ENCODE measurements at regions not wholly inside any gene's neighbourhood (a gene's known extent, or its start where the extent isn't known, plus 50 kb on each side); places are given as distances from the start of the nearest gene placed in this dataset.
"Not testable (repeated sequence)": the region's sequence is repeated elsewhere in the genome, so short reads cannot be mapped to it uniquely, and the experiment has no call there.

- no peak for DNase-seq (ENCODE audit: low read depth in 2 of 2)
These were observed 129.8 kb upstream of the CHODL start for GRCh38 chr21:18114810-18115209.

- DNase-seq (ENCODE audit: low read depth in 2 of 2), result no peak
These were observed 139.8 kb upstream of the CHODL start for GRCh38 chr21:18104802-18105201.

- DNase-seq (ENCODE audit: low read depth in 2 of 2), result not testable (repeated sequence)
These were observed 148.2 kb upstream of the CHODL start for GRCh38 chr21:18096413-18096812.

GRCh38 chr21:18089786-18090185, 154.8 kb upstream of the CHODL start:
- DNase-seq (ENCODE audit: low read depth in 2 of 2), result no peak

GRCh38 chr21:18070392-18070791, 174.2 kb upstream of the CHODL start:
- DNase-seq (ENCODE audit: low read depth in 2 of 2), result no peak

GRCh38 chr21:18069875-18070274, 174.8 kb upstream of the CHODL start:
- DNase-seq (ENCODE audit: low read depth in 2 of 2), result no peak

GRCh38 chr21:18060402-18060801, 184.2 kb upstream of the CHODL start:
- no peak for DNase-seq (ENCODE audit: low read depth in 2 of 2)

- DNase-seq (ENCODE audit: low read depth in 2 of 2), result no peak
These were observed 185.8 kb upstream of the CHODL start for GRCh38 chr21:18058731-18059398.

GRCh38 chr21:18053151-18053550, 191.5 kb upstream of the CHODL start:
- no peak for DNase-seq (ENCODE audit: low read depth in 2 of 2)

- DNase-seq (ENCODE audit: low read depth in 2 of 2), result no peak
These were observed 195.2 kb upstream of the CHODL start for GRCh38 chr21:18049461-18049860.

- no peak for DNase-seq (ENCODE audit: low read depth in 2 of 2)
These were observed 203.6 kb upstream of the CHODL start for GRCh38 chr21:18041012-18041411.

GRCh38 chr21:18030248-18030647, 211.1 kb upstream of the C21orf91 start:
- no peak for DNase-seq (ENCODE audit: low read depth in 2 of 2)

GRCh38 chr21:18026359-18026758, 207.2 kb upstream of the C21orf91 start:
- no peak for DNase-seq (ENCODE audit: low read depth in 2 of 2)

GRCh38 chr21:18023711-18024110, 204.6 kb upstream of the C21orf91 start:
- DNase-seq (ENCODE audit: low read depth in 2 of 2), result no peak

GRCh38 chr21:18023157-18023556, 204.0 kb upstream of the C21orf91 start:
- DNase-seq (ENCODE audit: low read depth in 2 of 2), result no peak

- DNase-seq (ENCODE audit: low read depth in 2 of 2), result no peak
These were observed 188.0 kb upstream of the C21orf91 start for GRCh38 chr21:18007121-18007520.

GRCh38 chr21:18006691-18007090, 187.5 kb upstream of the C21orf91 start:
- DNase-seq (ENCODE audit: low read depth in 2 of 2), result no peak

- no peak for DNase-seq (ENCODE audit: low read depth in 2 of 2)
These were observed 183.2 kb upstream of the C21orf91 start for GRCh38 chr21:18002393-18002792.

GRCh38 chr21:18000981-18001686, 182.0 kb upstream of the C21orf91 start:
- no peak for DNase-seq (ENCODE audit: low read depth in 2 of 2)

GRCh38 chr21:17998599-17998998, 179.4 kb upstream of the C21orf91 start:
- DNase-seq (ENCODE audit: low read depth in 2 of 2), result not testable (repeated sequence)

GRCh38 chr21:17989780-17990179, 170.6 kb upstream of the C21orf91 start:
- no peak for DNase-seq (ENCODE audit: low read depth in 2 of 2)

GRCh38 chr21:17988102-17988437, 168.9 kb upstream of the C21orf91 start:
- DNase-seq (ENCODE audit: low read depth in 2 of 2), result no peak

- DNase-seq (ENCODE audit: low read depth in 2 of 2), result no peak
These were observed 168.4 kb upstream of the C21orf91 start for GRCh38 chr21:17987382-17988101.

Measured in activated CD4-positive, alpha-beta T cell treated with anti-CD3 and anti-CD28 coated beads for 24 hours (primary cell).